NCI-H2107 (cell line): ENCODE measurements at regions not wholly inside any gene's neighbourhood (a gene's known extent, or its start where the extent isn't known, plus 50 kb on each side); places are given as distances from the start of the nearest gene placed in this dataset.
A peak's percentile ranks its signal among the peaks of the same experiment; 100 is the strongest.

ENCODE experiments used
- DNase-seq: peaks from one replicate; lab custom pipeline; 2025; lab: John Stamatoyannopoulos, UW

GRCh38 chr3:193987186-193987585 is 148.8 kb upstream of the HES1 start:
- peak; percentile 34 for DNase-seq

- no peak for DNase-seq
Observed at GRCh38 chr3:193989186-193989585, 146.8 kb upstream of the HES1 start.

DNA sequence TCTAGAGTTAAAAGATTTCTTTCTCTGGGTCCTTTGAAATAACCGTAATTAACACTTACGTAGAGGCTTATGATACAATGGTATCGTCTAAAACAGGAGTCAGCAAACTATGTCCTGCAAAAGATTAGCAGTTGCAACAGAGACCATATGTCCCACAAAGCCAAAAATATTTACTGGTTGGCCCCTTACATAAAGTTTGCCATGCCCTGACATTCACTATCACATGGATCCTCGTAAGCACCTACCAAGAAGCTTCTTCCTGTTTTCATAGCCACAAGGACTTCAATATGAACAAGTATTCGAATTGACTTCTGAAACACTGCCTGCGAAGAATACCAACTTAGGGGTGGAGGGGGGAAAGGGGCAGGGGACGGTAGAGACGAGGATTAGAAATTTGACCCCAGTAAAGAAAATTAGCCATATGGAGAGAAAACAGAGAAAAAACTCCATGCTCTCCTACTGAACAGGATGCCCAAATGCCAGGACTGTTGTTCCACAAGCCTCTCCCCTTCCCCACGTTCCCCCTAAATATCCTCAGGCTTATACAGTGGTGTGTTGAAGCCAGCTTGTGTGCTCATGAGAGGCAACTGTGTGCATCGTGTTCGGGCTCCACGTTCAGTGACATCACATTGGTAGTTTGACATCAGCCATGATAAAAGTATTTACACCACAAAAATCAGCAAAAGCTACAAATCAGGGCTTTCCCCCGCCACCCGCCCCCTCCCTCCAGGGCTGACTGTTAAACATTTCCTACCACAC is 144.1 kb upstream of the HES1 start:
- DNase-seq = no peak

GRCh38 chr3:193992425-193993037 is 143.4 kb upstream of the HES1 start:
- no peak for DNase-seq

DNA sequence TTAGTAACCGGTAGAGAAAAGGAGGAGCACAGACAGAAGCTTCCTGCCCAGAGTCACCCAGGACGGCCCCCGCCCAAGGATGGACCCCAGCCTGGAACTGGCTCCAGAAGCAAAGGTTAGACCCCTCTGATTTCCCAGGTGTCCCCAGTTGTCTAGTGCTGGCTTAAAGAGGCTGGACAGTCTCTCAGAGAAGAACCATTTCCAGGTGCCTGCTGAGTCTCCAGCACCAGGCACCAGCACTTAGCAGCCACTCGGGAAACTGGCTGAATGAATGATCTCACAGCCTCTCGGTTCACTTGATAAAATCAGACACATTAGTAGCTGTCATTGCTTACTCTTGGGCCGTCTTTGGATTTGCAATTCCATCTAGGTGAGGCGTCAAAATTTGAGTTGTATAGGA is 139.7 kb upstream of the HES1 start:
- no peak for DNase-seq

DNA sequence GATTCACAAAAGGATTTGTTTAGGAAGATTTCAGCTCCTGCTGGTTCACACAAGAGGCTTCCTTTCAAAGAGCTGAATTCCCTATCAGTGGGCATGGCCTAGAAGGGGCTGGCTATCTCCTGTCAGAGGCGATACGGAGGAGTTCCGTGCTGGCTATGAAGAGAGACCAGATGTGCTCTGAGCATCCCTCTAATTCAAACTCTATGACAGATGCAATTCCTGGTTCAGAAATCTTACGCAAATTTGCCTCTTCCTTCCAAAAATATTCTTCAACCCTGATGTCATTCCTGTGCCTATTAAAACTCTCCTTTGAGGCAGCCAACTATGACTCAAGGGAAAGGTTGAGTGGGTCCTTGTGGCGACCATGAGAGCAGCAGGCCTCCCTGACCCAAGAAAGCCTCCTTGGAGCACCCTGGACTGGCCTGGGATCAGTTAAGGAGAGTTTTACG is 139.3 kb upstream of the HES1 start:
- no peak for DNase-seq

DNA sequence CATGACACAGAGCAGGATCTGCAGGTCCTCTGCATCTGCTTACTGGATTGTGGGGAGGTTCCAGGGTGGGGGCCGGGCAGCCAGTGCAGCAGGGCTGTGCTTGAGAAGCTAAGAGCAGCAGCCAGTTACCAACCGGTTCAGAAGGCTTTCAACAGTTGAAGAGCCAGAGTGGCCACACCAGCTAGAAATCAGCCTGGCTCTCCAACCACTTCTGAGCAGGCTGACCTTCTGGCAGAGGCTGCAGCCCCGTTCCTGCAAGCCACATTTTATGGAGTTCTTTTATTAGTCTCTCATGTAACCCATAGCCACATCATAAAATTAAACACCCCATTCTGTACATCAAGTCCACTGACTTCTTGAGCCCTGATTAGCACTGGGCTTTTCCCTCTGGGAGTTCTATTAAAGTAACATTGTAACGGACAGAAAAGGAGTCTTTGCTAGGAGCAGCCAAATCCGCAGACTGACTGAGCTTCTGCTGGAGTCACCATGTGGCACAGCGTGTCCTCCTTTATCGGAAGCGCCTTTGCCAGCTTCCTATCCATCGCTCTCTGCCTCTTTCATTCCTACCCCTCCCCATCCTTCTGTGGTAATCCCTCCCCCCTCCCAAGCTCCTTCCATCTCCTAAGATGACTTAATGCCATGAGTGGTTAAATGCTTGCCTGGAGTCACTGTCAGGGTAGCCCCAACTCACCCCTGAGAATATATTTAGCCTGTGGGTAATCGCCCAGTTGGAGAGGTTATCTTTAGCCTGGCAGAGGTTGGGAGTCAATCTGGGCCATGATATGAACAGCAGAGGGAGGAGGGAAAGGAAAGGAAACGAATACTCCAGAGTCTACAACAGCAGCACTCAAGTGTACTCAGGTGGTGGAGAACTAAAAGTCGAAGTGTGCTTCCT is 138.5 kb upstream of the HES1 start:
- no peak for DNase-seq

DNA sequence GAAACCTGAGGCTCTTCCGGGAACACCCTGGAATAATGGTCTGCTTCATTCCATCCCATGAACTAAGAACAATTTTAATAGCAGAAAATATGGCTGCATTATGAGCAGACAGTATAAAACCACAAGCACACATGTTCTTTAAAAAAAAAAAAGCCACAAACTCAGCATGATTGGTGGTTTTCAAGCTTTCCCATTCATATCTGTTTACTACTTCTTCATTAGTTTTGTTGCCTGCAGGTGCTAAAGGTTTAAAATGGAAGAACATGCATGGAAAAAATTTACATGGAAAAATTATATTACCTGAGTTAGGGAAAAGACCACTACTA is 137.9 kb upstream of the HES1 start:
- DNase-seq = peak; percentile 91

GRCh38 chr3:193998628-193999195 is 137.2 kb upstream of the HES1 start:
- no peak for DNase-seq

- no peak for DNase-seq
Observed at GRCh38 chr3:194000100-194000499, 135.8 kb upstream of the HES1 start.

DNA sequence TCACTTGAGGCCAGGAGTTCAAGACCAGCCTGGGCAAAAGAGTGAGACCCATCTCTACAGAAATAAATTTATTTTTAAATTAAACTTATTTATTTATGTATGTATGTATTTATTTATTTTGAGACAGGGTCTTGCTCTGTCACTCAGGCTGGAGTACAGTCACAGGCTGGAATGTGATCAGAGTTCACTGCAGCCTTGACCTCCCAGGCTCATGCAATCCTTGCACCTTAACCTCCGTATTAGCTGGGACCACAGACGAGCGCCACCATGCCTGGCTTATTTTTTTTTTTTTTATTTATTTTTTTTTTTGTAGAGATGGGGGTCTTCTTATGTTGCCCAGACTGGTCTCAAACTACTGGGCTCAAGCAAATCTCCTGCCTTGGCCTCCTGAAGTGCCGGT is 135.2 kb upstream of the HES1 start:
- no peak for DNase-seq

DNA sequence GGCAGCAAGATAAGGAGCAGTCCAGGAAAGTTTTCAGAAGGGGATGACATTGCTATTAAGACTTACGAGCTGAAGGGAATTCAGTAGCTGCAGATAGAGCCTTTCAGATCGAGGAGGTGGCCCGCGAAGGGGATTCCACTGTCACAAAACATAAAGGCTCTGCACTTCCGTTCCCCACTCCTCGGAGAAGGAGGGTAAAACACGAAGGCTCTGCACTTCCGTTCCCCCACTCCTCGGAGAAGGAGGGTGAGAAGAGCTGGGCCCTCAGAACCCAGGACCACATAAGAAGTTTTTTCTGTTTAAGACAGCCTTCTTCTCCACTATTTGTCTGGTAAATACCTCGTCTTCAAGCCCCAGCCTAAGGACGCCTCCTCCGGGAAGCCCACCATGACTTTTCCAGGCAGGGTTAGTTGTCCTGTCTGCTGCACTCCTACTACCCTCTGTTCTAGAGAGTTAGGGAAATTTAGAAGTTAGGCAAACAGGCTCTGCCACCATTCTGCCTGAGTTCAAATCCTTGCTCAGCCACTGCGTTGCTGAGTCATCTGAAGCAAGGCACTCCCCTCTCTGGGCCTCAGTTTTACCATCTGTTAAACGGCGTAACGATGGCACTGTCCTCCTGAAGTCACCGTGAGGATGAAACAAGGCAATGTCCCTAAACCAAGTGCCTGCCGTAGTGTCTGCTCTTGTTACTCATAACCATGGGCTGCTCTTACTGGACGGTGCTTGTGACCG is 134.1 kb upstream of the HES1 start:
- no peak for DNase-seq

DNA sequence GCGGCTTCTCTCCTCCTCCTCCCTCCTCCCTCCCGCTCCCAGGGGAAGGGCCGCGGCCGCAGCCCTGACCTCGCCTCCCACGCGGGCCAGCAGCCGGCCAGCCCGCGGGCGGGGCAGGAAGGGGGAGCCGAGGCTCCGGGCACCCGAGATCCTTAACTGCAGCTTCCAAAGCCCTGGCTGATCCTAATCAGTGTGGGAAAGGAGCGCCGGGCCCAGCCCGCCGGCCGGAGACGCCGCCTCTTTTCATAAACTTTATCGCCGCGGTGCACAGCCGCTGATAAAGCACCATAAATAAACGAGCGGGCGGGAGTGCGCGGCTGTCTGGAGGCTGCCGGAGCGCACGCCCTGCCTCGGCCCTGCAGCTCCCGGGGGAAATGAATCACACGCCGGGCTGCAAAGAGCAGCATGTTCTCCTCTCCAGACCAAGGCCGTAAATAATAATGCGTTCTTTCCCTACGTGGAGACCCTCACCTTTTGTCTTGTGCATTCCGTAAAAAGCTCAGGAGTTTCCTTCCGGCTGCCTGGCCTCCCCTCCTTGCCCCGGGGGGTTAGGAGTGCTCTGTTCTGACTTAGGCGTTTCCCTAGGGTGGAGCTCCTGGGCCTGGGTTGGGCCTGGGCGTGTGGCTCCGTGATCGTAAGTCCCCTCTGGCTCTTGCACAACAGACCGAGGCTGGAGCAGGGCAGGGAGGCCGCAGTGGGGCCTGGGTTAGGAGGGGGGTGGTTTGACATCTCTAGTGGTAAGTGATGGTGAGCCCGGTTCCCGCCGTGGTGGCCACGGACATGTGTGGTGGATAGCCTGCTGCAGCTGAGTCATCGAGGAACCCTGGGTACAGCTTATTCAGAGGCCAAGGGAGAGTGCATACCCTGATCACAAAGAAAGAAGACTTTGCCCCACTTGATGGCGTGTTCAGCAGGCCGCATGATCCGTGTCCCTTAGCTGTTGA is 132.6 kb upstream of the HES1 start:
- DNase-seq = no peak

DNA sequence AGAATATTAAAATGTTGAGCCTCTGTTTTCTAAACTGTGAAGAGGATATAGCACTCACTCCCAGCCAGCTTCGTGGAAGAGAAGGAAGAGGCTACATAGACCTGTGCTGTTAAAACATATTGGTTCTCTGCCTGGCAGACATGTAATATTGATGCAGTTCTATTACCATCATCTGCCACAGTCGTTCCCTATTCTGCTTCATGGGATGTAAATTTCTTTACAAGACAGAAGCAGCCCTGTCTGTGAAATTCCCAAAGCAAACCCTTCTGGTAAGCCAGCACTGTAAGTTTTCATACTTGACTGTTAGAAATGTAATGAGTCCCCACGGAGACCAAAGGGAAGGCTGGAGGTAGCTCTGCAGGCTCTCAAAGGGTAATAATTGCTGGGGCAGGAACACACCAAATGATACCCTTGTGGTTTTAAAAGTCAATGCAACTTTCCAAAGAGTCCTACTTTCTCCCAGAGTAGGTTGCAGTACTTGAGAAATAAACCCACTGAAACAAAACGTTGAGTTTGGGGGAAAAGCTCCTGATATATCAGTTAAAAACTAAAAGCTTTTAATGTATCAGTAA is 129.9 kb upstream of the HES1 start:
- no peak for DNase-seq

- DNase-seq = peak; percentile 43
Observed at GRCh38 chr3:194007592-194008337, 128.2 kb upstream of the HES1 start.

- no peak for DNase-seq
Observed at GRCh38 chr3:194009019-194009418, 126.9 kb upstream of the HES1 start.

DNA sequence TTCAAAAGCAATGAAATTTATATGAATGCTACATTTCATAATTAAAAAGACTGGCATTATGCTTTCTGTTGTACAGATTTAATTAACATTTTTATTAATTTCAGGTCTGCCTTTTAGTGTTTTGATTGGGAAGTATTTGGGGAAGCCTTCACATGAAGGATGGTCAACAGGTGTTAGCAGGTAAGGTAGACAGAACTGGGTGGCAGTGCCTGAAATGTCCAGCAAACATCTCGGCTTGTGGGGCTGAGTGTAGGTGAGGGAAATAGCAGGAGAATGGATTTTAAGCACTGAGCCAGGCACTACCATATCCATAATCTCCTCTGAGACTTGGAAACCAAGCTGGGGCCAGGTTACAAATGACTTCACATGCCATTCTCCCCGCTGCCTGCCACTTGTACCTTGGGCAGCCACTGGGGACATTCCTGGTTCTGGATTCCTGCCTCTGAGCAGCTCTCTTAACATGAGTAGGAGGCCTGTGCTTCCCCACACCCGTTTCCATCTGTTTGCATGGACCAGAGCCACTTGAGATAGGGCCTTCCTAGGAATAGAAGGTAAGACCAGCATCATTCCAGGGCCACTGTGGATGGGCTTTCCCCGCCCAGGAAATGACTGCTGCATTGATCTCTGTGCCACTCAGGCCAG is 125.9 kb upstream of the HES1 start:
- peak; percentile 46 for DNase-seq

GRCh38 chr3:194011807-194012206 is 124.1 kb upstream of the HES1 start:
- DNase-seq = no peak

GRCh38 chr3:194013928-194014327 is 122.0 kb upstream of the HES1 start:
- DNase-seq = no peak
